ENCODE measurements at regions not wholly inside any gene's neighbourhood (a gene's known extent, or its start where the extent isn't known, plus 50 kb on each side); places are given as distances from the start of the nearest gene placed in this dataset.

GRCh38 chr15:95853350-95853749 lies 477.1 kb upstream of the NR2F2 start:
- intact Hi-C loops (cut with DNase I), result no loop called here

GRCh38 chr15:95857124-95857757 lies 473.3 kb upstream of the NR2F2 start:
- DNase-seq (ENCODE audit: missing footprints), result no peak
- intact Hi-C loops (cut with DNase I), result no loop called here
- no peak for ATAC-seq

More at GRCh38 chr15:95853350-95853749, 477.1 kb upstream of the NR2F2 start:
- DNase-seq (ENCODE audit: missing footprints) (no peak), ATAC-seq (no peak)

- intact Hi-C loops (cut with DNase I), result no loop called here
- no peak for DNase-seq (ENCODE audit: missing footprints)
- peak; percentile 31 for ATAC-seq
Observed at GRCh38 chr15:95857758-95858157, 472.7 kb upstream of the NR2F2 start.

- intact Hi-C loops (cut with DNase I), result no loop called here
- ATAC-seq, result no peak
- DNase-seq (ENCODE audit: missing footprints), result no peak
Observed at GRCh38 chr15:95860406-95860805, 470.1 kb upstream of the NR2F2 start.

- ATAC-seq (no peak), DNase-seq (ENCODE audit: missing footprints) (no peak)
- intact Hi-C loops (cut with DNase I), result no loop called here
Observed at GRCh38 chr15:95864467-95864886, 466.0 kb upstream of the NR2F2 start.

- no peak for DNase-seq (ENCODE audit: missing footprints)
Observed at GRCh38 chr15:95865330-95865739, 465.2 kb upstream of the NR2F2 start.

GRCh38 chr15:95866711-95867440 lies 463.6 kb upstream of the NR2F2 start:
- intact Hi-C loops (cut with DNase I), result no loop called here
- ATAC-seq (no peak), DNase-seq (ENCODE audit: missing footprints) (no peak)

More at GRCh38 chr15:95865330-95865739, 465.2 kb upstream of the NR2F2 start:
- intact Hi-C loops (cut with DNase I), result no loop called here
- ATAC-seq, result no peak

GRCh38 chr15:95868450-95868849 lies 462.1 kb upstream of the NR2F2 start:
- DNase-seq (ENCODE audit: missing footprints) (no peak), ATAC-seq (no peak)
- intact Hi-C loops (cut with DNase I), result no loop called here

GRCh38 chr15:95868970-95869369 lies 461.5 kb upstream of the NR2F2 start:
- no peak for DNase-seq (ENCODE audit: missing footprints)
- no peak for ATAC-seq
- intact Hi-C loops (cut with DNase I), result no loop called here

- ATAC-seq (no peak), DNase-seq (ENCODE audit: missing footprints) (no peak)
- intact Hi-C loops (cut with DNase I), result no loop called here
Observed at GRCh38 chr15:95869920-95870319, 460.6 kb upstream of the NR2F2 start.

- DNase-seq (ENCODE audit: missing footprints), result no peak
- intact Hi-C loops (cut with DNase I), result no loop called here
- ATAC-seq, result no peak
Observed at GRCh38 chr15:95872366-95872771, 458.1 kb upstream of the NR2F2 start.

GRCh38 chr15:95874637-95875036 lies 455.9 kb upstream of the NR2F2 start:
- no peak for ATAC-seq
- DNase-seq (ENCODE audit: missing footprints), result no peak
- intact Hi-C loops (cut with DNase I), result no loop called here

- DNase-seq (ENCODE audit: missing footprints), result no peak
- intact Hi-C loops (cut with DNase I), result no loop called here
- peak; percentile 28 for ATAC-seq
Observed at GRCh38 chr15:95875121-95875643, 455.3 kb upstream of the NR2F2 start.

GRCh38 chr15:95880031-95880570 lies 450.4 kb upstream of the NR2F2 start:
- DNase-seq (ENCODE audit: missing footprints) (no peak), ATAC-seq (no peak)
- intact Hi-C loops (cut with DNase I), result no loop called here

GRCh38 chr15:95880630-95881029 lies 449.9 kb upstream of the NR2F2 start:
- intact Hi-C loops (cut with DNase I), result no loop called here
- DNase-seq (ENCODE audit: missing footprints) (no peak), ATAC-seq (no peak)

GRCh38 chr15:95883064-95883463 lies 447.4 kb upstream of the NR2F2 start:
- intact Hi-C loops (cut with DNase I), result no loop called here
- ATAC-seq (no peak), DNase-seq (ENCODE audit: missing footprints) (no peak)

GRCh38 chr15:95884276-95884675 lies 446.2 kb upstream of the NR2F2 start:
- DNase-seq (ENCODE audit: missing footprints) (no peak), ATAC-seq (no peak)
- intact Hi-C loops (cut with DNase I), result no loop called here

- ATAC-seq, result no peak
Observed at GRCh38 chr15:95887666-95888390, 442.7 kb upstream of the NR2F2 start.

GRCh38 chr15:95888762-95889161 lies 441.7 kb upstream of the NR2F2 start:
- ATAC-seq (no peak), DNase-seq (ENCODE audit: missing footprints) (no peak)
- intact Hi-C loops (cut with DNase I), result no loop called here

More at GRCh38 chr15:95887666-95888390, 442.7 kb upstream of the NR2F2 start:
- intact Hi-C loops (cut with DNase I), result no loop called here
- DNase-seq (ENCODE audit: missing footprints), result no peak
